ENCODE measurements at regions not wholly inside any gene's neighbourhood (a gene's known extent, or its start where the extent isn't known, plus 50 kb on each side); places are given as distances from the start of the nearest gene placed in this dataset.

DNA sequence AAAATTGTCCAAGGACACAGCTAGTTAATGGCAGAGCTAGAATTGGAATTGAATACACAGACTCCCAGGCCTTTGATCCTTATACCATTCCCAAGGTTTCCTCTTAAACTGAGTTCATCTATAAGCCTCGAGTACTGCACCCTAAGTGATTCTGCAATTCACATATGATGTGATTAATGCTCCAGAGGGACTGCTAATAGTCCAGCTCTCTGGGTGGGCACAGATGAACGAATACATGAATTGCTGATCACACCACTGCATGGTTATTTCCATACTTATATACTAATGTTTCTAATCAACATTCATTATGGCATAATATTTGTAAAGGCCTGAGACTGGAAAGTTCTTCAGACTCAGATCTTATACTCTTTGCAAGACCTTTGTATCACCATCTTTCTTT is 101.8 kb downstream of the NUFIP1 start:
- Mint-ChIP-seq H3K36me3 (no peaks in the 10 kb centered on the region), H3K4me3 (no peak overlapping the region), H3K9me3 (no peaks in the 10 kb centered on the region), H3K4me1 (ENCODE audit: low read depth) (no peaks in the 10 kb centered on the region), H3K27me3 (no peaks in the 10 kb centered on the region), H3K27ac (no peak overlapping the region)
- DNase-seq = no peak
- POLR2A ChIA-PET = no interaction called here
- intact Hi-C loops (cut with micrococcal nuclease) = no loop called here
- CTCF ChIA-PET = interaction anchor here (1.6 kb wide), 1 partner anchor 404 kb away, joined by 3 read pairs; no protein-coding TSS in a partner anchor

DNA sequence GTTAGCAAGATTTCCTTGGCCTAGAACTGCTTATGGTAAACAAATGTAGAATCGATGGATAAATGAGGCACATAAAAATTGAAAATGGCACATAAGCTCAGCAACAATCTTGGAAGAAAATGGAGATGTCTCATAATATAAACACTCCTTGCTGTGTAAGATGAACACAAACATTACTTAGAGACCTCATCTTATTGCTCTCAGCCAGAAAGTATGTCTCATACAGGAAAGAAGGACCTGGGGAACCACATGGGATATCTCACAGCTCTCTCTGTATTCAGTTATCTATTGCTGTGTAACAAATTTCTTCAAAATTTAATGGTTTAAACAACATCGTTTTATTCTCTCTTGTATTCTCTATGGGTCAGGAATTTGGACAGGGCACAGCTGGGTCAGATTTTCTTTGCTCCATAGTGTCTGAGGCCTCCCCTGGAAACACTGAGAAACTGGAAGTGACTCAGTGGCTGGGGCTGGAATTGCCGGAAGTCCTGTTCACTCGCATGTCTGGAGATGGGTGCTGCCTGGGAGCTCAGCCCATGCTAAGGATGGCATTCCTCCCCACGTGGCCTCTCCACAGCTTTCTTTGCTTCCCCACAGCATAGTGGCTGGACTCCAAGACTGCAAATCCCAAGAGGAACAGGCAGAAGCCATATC is 105.1 kb downstream of the NUFIP1 start:
- Mint-ChIP-seq H3K4me1 (ENCODE audit: low read depth) (no peaks in the 10 kb centered on the region), H3K4me3 (no peak overlapping the region), H3K36me3 (no peaks in the 10 kb centered on the region), H3K27me3 (no peaks in the 10 kb centered on the region), H3K27ac (no peak overlapping the region), H3K9me3 (no peaks in the 10 kb centered on the region)
- no peak for DNase-seq
- ChIA-PET CTCF (no interaction called here), POLR2A (interaction anchor here (0.6 kb wide), 1 partner anchor 33 kb away, joined by 3 read pairs; no protein-coding TSS in a partner anchor)
- intact Hi-C loops (cut with micrococcal nuclease) = no loop called here

DNA sequence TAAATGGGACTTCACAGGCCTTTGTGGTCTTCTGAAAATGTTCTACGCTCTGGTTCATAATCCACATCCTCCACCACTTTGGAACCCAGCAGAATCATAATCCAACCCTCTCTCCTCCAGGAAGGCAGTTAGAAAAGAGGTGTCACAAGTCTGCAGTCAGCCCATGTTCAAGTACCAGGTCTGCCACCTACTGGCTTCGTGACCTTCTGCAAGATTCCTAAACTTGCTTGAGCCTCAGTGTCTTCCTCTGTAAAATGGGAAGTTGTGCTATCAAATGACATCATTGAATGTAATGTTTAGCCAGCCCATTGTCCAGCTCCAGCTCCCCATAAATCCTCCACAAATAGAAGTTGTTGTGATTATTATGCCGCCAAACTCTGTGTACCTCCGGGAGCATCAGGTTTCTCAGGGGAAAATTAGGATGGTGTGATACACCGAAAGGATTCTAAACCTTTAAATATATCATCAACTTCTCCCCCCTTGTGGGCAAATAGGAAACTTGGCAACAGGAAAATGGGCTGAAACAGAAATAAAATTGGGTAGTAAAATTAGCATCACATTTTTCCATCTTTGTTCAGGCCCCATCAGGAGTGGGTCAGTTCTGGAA is 109.7 kb downstream of the NUFIP1 start:
- CTCF ChIA-PET = interaction anchor here (4.1 kb wide), 1 partner anchor 396 kb away, joined by 23 read pairs; no protein-coding TSS in a partner anchor

DNA sequence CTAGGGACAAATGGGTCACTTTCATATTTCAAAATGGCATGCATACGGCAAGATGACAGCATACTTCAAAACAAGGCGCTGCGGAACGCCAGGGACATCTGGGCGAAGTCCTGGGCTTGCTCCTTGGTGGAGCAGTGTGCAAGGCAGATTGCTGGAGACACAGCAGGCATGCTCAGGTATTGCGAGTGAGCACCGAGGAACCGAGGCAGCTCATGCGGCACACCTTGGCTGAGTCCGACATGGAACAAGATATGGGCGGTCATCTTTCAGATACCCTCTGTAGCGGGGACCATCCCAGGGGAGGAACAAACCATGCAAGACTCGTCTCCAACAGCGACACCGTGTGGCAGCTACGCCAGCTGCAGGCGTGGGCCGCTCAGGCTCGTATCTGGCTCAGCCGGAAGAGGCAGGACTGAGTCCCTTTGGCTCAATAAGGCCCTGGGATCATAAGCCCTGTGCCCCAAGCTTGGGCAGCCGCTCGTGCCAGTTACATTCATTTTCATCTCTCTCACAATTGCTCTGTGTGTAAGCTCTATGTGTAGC is 112.4 kb downstream of the NUFIP1 start:
- peaks cover 3% of the 10 kb centered on the region for H3K27me3 Mint-ChIP-seq
- POLR2A ChIA-PET = no interaction called here
- H3K9me3 Mint-ChIP-seq = peaks cover 9% of the 10 kb centered on the region
- no peaks in the 10 kb centered on the region for H3K4me1 Mint-ChIP-seq (ENCODE audit: low read depth)
- peaks cover 2% of the 10 kb centered on the region for H3K36me3 Mint-ChIP-seq
- intact Hi-C loops (cut with micrococcal nuclease) = no loop called here
- peak; percentile 17 for DNase-seq
- H3K4me3 Mint-ChIP-seq = no peak overlapping the region
- H3K27ac Mint-ChIP-seq = no peak overlapping the region
- CTCF ChIA-PET = interaction anchor here (4.1 kb wide), 1 partner anchor 393 kb away, joined by 13 read pairs; no protein-coding TSS in a partner anchor

More for the DNA sequence above, 109.7 kb downstream of the NUFIP1 start:
- intact Hi-C loops (cut with micrococcal nuclease) = loop anchor here (1.0 kb wide), 1 partner anchor 396 kb away; no protein-coding TSS in a partner anchor
- Mint-ChIP-seq H3K9me3 (peaks cover 9% of the 10 kb centered on the region), H3K4me3 (no peak overlapping the region), H3K36me3 (peaks cover 2% of the 10 kb centered on the region), H3K27ac (no peak overlapping the region), H3K4me1 (ENCODE audit: low read depth) (no peaks in the 10 kb centered on the region), H3K27me3 (peaks cover 3% of the 10 kb centered on the region)
- peak; percentile 37 for DNase-seq
- POLR2A ChIA-PET = no interaction called here

DNA sequence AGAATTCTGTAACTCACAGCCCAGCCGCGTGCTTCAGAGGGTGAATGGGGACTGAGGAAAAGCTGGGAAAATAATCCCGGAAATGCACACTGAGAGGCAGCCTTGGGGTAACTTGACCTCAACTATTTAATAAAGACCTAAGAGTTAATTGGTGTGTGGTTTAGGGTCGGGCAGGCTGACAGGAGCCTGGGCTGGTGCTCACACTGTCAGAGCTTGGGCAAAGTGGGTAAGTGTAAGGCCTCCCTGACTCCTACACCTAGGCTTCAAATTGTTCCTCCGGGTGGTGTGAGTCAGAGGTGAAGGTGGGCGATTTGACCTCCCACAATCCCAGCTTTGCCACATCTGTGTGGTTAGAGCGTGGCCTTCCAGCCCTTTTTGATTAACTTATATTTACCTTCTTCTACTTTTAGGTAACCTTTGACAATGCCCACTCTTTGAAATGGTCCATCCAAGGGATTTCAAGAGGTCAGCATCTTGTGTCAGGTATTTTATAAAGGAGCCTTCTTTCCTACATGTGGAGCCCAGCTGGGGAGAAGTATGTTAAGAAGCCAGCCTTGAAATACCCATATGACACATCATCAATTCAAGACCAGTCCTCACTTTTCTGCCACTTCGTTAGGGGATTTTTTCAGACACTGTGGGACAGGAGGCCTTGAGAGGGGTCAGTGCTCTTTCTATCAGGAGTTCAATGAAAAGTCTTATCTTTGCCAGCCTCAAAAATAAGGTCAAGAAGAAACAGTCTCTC is 114.2 kb downstream of the NUFIP1 start:
- Mint-ChIP-seq H3K27me3 (peaks cover 4% of the 10 kb centered on the region), H3K9me3 (peaks cover 9% of the 10 kb centered on the region), H3K4me3 (no peak overlapping the region), H3K27ac (no peak overlapping the region), H3K36me3 (peaks cover 2% of the 10 kb centered on the region), H3K4me1 (ENCODE audit: low read depth) (no peaks in the 10 kb centered on the region)
- POLR2A ChIA-PET = no interaction called here
- intact Hi-C loops (cut with micrococcal nuclease) = no loop called here
- CTCF ChIA-PET = interaction anchor here (0.7 to 4.1 kb wide), 2 partner anchors 391 to 967 kb away, joined by 3 to 13 read pairs; no protein-coding TSS in a partner anchor
- no peak for DNase-seq

DNA sequence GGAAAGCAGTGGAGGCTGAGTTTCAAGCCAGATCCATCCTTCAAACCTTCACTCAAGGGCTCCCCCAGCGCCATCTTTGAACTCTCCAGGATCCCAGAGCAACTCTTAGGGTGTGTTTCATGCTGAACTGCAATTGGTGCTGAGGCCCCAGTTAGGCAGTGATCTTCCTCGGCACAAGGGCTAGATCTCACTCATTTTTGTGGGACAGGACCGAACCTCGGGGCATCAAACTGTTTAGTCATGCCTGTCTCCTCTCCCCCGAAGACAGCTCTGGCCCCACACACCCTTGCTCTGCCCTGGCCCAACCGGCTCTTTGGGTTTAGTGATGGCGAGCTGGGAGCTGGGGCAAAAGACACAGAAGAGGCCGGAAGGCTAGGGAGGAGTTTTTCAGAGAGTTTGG is 115.1 kb downstream of the NUFIP1 start:
- ChIA-PET CTCF (interaction anchor here (4.1 kb wide), 1 partner anchor 391 kb away, joined by 13 read pairs; no protein-coding TSS in a partner anchor), POLR2A (no interaction called here)
- intact Hi-C loops (cut with micrococcal nuclease) = no loop called here
- no peak overlapping the region for H3K4me3 Mint-ChIP-seq
- no peaks in the 10 kb centered on the region for H3K4me1 Mint-ChIP-seq (ENCODE audit: low read depth)
- H3K27me3 Mint-ChIP-seq = peaks cover 4% of the 10 kb centered on the region
- no peak for DNase-seq
- peaks cover 9% of the 10 kb centered on the region for H3K9me3 Mint-ChIP-seq
- H3K27ac Mint-ChIP-seq = no peak overlapping the region
- peaks cover 2% of the 10 kb centered on the region for H3K36me3 Mint-ChIP-seq

DNA sequence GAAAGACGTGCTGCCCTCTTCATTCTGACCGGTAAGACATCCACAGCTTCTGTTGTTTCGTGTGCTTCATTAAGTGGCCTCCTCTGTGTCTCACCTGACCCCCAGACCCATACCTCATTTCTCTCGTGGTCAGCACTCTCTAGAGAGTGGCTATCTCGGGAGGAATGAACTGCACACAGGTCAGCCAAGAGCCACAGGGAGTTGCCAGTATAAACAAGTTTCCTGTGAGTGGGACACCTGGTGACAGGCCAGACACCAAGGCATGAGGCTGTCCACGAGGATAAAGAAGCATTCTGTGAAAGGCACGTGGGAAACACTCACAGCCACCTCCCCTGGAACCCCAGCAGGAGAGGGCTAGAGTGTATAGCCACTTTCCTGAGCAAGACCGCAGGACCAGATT is 115.8 kb downstream of the NUFIP1 start:
- intact Hi-C loops (cut with micrococcal nuclease) = no loop called here
- ChIA-PET CTCF (interaction anchor here (2.8 kb wide), 1 partner anchor 390 kb away, joined by 14 read pairs; no protein-coding TSS in a partner anchor), POLR2A (no interaction called here)
- Mint-ChIP-seq H3K4me1 (ENCODE audit: low read depth) (peaks cover 4% of the 10 kb centered on the region), H3K27me3 (peaks cover 6% of the 10 kb centered on the region), H3K36me3 (peaks cover 2% of the 10 kb centered on the region), H3K27ac (no peak overlapping the region), H3K4me3 (no peak overlapping the region), H3K9me3 (peaks cover 9% of the 10 kb centered on the region)
- no peak for DNase-seq

DNA sequence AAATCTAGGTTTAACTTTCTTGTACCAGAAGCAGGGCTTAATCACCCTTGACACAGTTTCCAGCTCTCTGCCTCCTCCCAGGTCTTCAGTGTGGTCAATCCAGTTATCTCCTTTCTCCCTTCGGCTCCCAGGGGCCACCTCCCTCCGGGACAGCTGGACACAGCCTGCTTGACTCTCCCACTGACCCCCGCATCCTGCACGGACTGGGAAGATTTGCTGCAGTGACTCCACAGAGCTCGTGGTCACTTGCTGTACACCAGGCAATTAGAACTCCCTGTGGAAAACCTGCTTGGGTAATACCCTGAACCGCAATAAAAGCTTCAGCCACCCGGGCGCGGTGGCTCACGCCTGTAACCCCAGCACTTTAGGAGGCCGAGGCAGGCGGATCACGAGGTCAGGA is 116.5 kb downstream of the NUFIP1 start:
- POLR2A ChIA-PET = no interaction called here
- Mint-ChIP-seq H3K4me3 (no peak overlapping the region), H3K27me3 (peaks cover 5% of the 10 kb centered on the region), H3K27ac (no peak overlapping the region), H3K9me3 (peaks cover 10% of the 10 kb centered on the region), H3K4me1 (ENCODE audit: low read depth) (peaks cover 7% of the 10 kb centered on the region), H3K36me3 (peaks cover under 1% of the 10 kb centered on the region)
- CTCF ChIA-PET = interaction anchor here (2.8 kb wide), 1 partner anchor 389 kb away, joined by 14 read pairs; no protein-coding TSS in a partner anchor
- intact Hi-C loops (cut with micrococcal nuclease) = no loop called here
- no peak for DNase-seq

DNA sequence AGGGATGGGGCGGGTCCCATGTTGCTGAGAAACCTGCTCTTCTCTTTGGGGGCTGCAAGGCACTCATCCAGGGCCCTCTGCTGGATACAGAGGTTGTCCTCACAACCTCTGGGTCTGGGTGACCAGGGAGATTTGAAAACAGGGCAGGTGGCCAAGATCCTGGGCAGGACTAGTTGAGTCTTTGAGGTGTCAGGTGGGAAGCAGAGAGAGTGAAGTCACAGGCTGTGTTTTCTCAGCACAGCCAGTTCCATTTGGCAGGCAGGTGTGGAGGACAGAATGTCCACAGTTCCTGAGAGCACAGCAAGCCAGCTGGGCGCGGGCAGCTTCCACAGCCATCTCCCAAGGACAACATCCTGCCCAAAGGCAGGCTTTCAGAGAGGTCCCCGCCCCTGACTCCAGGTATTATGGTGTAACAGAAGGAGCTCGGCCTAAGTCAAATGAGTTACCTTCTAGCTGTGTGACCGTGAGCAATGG is 118.8 kb downstream of the NUFIP1 start:
- Mint-ChIP-seq H3K27me3 (peaks cover 3% of the 10 kb centered on the region), H3K36me3 (no peaks in the 10 kb centered on the region), H3K9me3 (peaks cover 9% of the 10 kb centered on the region), H3K27ac (no peak overlapping the region), H3K4me1 (ENCODE audit: low read depth) (peaks cover 7% of the 10 kb centered on the region), H3K4me3 (no peak overlapping the region)
- ChIA-PET POLR2A (no interaction called here), CTCF (interaction anchor here (2.8 kb wide), 1 partner anchor 387 kb away, joined by 14 read pairs; no protein-coding TSS in a partner anchor)
- intact Hi-C loops (cut with micrococcal nuclease) = no loop called here
- no peak for DNase-seq

DNA sequence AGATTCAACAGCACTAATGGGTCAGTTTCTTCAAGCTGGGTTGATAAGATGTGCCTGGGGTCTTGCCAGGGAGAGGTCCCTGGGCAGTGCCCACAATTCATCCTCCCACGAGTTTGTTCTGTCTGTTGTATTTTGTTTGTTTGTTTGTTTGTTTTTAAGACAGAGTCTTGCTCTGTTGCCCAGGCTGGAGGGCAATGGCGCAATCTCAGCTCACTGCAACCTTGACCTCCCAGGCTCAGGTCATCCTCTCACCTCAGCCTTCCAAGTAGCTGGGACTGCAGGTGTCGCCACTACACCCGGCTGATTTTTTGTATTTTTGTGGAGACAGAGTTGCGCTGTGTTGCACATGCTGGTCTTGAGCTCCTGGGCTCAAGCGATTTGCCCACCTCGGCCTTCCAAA is 120.1 kb downstream of the NUFIP1 start:
- DNase-seq = no peak

DNA sequence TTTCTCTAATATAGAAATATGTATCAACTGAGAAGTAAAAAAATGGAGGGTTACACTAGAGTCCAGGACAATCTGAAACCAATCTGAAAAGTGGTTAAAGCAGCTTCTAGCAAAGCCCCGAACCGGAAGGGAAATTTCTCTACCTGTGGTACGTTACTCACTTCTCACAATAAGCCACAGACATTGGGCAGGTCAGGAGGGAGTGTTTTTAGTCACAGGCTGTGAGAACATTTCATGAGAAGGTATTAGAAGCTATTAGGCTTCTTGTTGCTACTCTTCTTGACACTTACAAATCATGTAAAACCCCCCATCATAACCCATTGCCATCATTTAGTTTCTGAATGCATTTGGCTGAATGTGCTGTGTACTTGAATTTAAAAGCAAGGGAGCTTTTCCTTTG is 120.9 kb downstream of the NUFIP1 start:
- Mint-ChIP-seq H3K4me1 (ENCODE audit: low read depth) (peaks cover 7% of the 10 kb centered on the region), H3K27ac (no peak overlapping the region), H3K36me3 (no peaks in the 10 kb centered on the region), H3K27me3 (peaks cover 3% of the 10 kb centered on the region), H3K9me3 (peaks cover 9% of the 10 kb centered on the region), H3K4me3 (no peak overlapping the region)
- ChIA-PET CTCF (no interaction called here), POLR2A (no interaction called here)
- intact Hi-C loops (cut with micrococcal nuclease) = loop anchor here (1.0 kb wide), 1 partner anchor 220 kb away; no protein-coding TSS in a partner anchor
- no peak for DNase-seq

More for the DNA sequence above, 120.1 kb downstream of the NUFIP1 start:
- POLR2A ChIA-PET = no interaction called here
- intact Hi-C loops (cut with micrococcal nuclease) = no loop called here
- Mint-ChIP-seq H3K4me3 (no peak overlapping the region), H3K36me3 (no peaks in the 10 kb centered on the region), H3K4me1 (ENCODE audit: low read depth) (peaks cover 7% of the 10 kb centered on the region), H3K27me3 (peaks cover 3% of the 10 kb centered on the region), H3K27ac (no peak overlapping the region), H3K9me3 (peaks cover 9% of the 10 kb centered on the region)
- CTCF ChIA-PET = no interaction called here

DNA sequence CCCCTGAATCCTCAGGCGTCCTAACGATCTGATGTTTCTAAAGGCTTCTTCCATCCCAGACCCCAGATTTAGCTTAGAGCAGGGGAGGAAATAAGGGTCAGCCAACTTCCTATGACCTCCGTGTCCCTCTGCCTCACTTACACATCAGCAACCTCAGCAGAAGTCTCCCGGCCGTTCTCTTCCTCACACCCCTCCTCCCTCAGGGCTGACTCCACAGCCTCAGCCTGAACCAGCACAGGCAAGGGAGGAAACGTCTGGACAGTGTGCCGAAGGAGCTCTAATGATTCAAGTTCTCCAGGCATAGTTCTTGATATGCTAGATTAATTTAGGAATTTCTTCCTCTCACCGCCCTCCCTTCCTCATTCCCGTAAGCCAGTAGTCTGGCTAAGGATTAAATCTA is 121.4 kb downstream of the NUFIP1 start:
- Mint-ChIP-seq H3K4me3 (no peak overlapping the region), H3K4me1 (ENCODE audit: low read depth) (peaks cover 7% of the 10 kb centered on the region)
- CTCF ChIA-PET = no interaction called here

More for the DNA sequence above, 121.4 kb downstream of the NUFIP1 start:
- POLR2A ChIA-PET = no interaction called here
- H3K27me3 Mint-ChIP-seq = peaks cover 3% of the 10 kb centered on the region
- no peaks in the 10 kb centered on the region for H3K36me3 Mint-ChIP-seq
- H3K9me3 Mint-ChIP-seq = peaks cover 9% of the 10 kb centered on the region
- no peak overlapping the region for H3K27ac Mint-ChIP-seq
- intact Hi-C loops (cut with micrococcal nuclease) = loop anchor here (1.0 kb wide), 1 partner anchor 220 kb away; no protein-coding TSS in a partner anchor
- no peak for DNase-seq

Measured in activated CD4-positive, alpha-beta memory T cell treated with anti-CD3 and anti-CD28 coated beads for 36 hours (primary cell).